ENCODE measurements at regions not wholly inside any gene's neighbourhood (a gene's known extent, or its start where the extent isn't known, plus 50 kb on each side); places are given as distances from the start of the nearest gene placed in this dataset.

- TF ChIP-seq CTCF (IDR thresholded peaks at IDR 0.05; ENCODE audit: extremely low read depth in 1 of 2, insufficient read depth in 1 of 2, low read depth in 1 of 2, low read length in 2 of 2) (no peak), EZH2 (IDR thresholded peaks at IDR 0.05; ENCODE audit: borderline replicate concordance, low read depth, low read length, severe bottlenecking) (no peak), POLR2A (IDR thresholded peaks at IDR 0.05; ENCODE audit: low read depth, low read length) (no peak), POLR2AphosphoS5 (IDR thresholded peaks at IDR 0.05; ENCODE audit: insufficient read depth, low read depth, low read length) (no peak), MYC (IDR thresholded peaks at IDR 0.05; ENCODE audit: low read depth, low read length) (no peak), GATA2 (IDR thresholded peaks at IDR 0.05; ENCODE audit: insufficient read depth, insufficient read length, low read depth, low read length) (no peak), JUN (IDR thresholded peaks at IDR 0.05; ENCODE audit: borderline replicate concordance, insufficient read depth, insufficient read length, low read depth) (no peak), MAX (IDR thresholded peaks at IDR 0.05; ENCODE audit: insufficient read depth, insufficient read length) (no peak)
Measured at GRCh38 chr5:96262105-96262504, 170.9 kb downstream of the PCSK1 start.
